BE2C (cell line): ENCODE measurements at regions not wholly inside any gene's neighbourhood (a gene's known extent, or its start where the extent isn't known, plus 50 kb on each side); places are given as distances from the start of the nearest gene placed in this dataset.

Source experiments
- DNase-seq: peaks from one replicate; pipeline ENCODE4 v3.0.0-alpha.2; 2020
- H3K27me3 ChIP-seq: fragments of 250-450 bp; sonication (Bioruptor Pico); 2 replicates; pipeline ENCODE4 v1.5.1; 2020; ENCODE audit warnings: mild to moderate bottlenecking
- H3K36me3 ChIP-seq: fragments of 250-450 bp; sonication (Bioruptor Pico); 2 replicates; pipeline ENCODE4 v1.5.1; 2020; ENCODE audit warnings: mild to moderate bottlenecking
- H3K4me1 ChIP-seq: fragments of 250-450 bp; sonication (Bioruptor Pico); 2 replicates; pipeline ENCODE4 v1.5.1; 2020
- H3K4me3 ChIP-seq: 2 replicates; pipeline ENCODE4 v1.5.1; 2011; ENCODE audit warnings: low read depth, low read length
- H3K9me3 ChIP-seq: fragments of 250-450 bp; sonication (Bioruptor Pico); 2 replicates; pipeline ENCODE4 v1.5.1; 2020
- CTCF ChIP-seq: IDR thresholded peaks from 2 replicates; pipeline ENCODE4 v1.5.1; 2012; ENCODE audit warnings: mild to moderate bottlenecking, low read depth, low read length

- DNase-seq: no peak
- no peaks in the 10 kb centered on the region for H3K27me3 ChIP-seq
- H3K9me3 ChIP-seq: no peaks in the 10 kb centered on the region
- H3K4me3 ChIP-seq: no peak overlapping the region
- TF ChIP-seq CTCF: no peak
- no peaks in the 10 kb centered on the region for H3K36me3 ChIP-seq
- no peaks in the 10 kb centered on the region; the same call in 1 of the 2 replicates for H3K4me1 ChIP-seq
Measured at GRCh38 chr17:53092072-53092471, 730.7 kb upstream of the KIF2B start.

GRCh38 chr17:53090770-53091169 is 732.0 kb upstream of the KIF2B start:
- Histone ChIP-seq H3K4me3 (no peak overlapping the region), H3K27me3 (no peaks in the 10 kb centered on the region), H3K36me3 (no peaks in the 10 kb centered on the region), H3K4me1 (no peaks in the 10 kb centered on the region; the same call in 1 of the 2 replicates), H3K9me3 (no peaks in the 10 kb centered on the region)
- no peak for DNase-seq
- no peak for TF ChIP-seq CTCF

- H3K4me1 ChIP-seq: peaks cover 7% of the 10 kb centered on the region
- no peak for TF ChIP-seq CTCF
- H3K36me3 ChIP-seq: no peaks in the 10 kb centered on the region
- no peaks in the 10 kb centered on the region for H3K9me3 ChIP-seq
- DNase-seq: no peak
- no peak overlapping the region for H3K4me3 ChIP-seq
- no peaks in the 10 kb centered on the region for H3K27me3 ChIP-seq
Measured at GRCh38 chr17:53088481-53088880, 734.2 kb upstream of the KIF2B start.

- no peak for DNase-seq
- no peaks in the 10 kb centered on the region for H3K27me3 ChIP-seq
- no peaks in the 10 kb centered on the region for H3K9me3 ChIP-seq
- TF ChIP-seq CTCF: no peak
- no peak overlapping the region for H3K4me3 ChIP-seq
- no peaks in the 10 kb centered on the region for H3K36me3 ChIP-seq
- no peaks in the 10 kb centered on the region for H3K4me1 ChIP-seq
Measured at GRCh38 chr17:53061446-53061845, 761.3 kb upstream of the KIF2B start.

GRCh38 chr17:53058031-53058430 is 764.7 kb upstream of the KIF2B start:
- H3K4me1 ChIP-seq: no peaks in the 10 kb centered on the region
- H3K36me3 ChIP-seq: no peaks in the 10 kb centered on the region
- no peaks in the 10 kb centered on the region for H3K9me3 ChIP-seq
- H3K27me3 ChIP-seq: no peaks in the 10 kb centered on the region
- TF ChIP-seq CTCF: no peak
- no peak overlapping the region for H3K4me3 ChIP-seq
- DNase-seq: no peak

GRCh38 chr17:53046781-53047180 is 775.9 kb upstream of the KIF2B start:
- Histone ChIP-seq H3K4me3 (no peak overlapping the region), H3K36me3 (no peaks in the 10 kb centered on the region), H3K4me1 (no peaks in the 10 kb centered on the region), H3K27me3 (no peaks in the 10 kb centered on the region), H3K9me3 (no peaks in the 10 kb centered on the region)
- DNase-seq: no peak
- no peak for TF ChIP-seq CTCF
